NT2/D1 (cell line): ENCODE measurements at regions not wholly inside any gene's neighbourhood (a gene's known extent, or its start where the extent isn't known, plus 50 kb on each side); places are given as distances from the start of the nearest gene placed in this dataset.

Source experiments
- SUZ12 ChIP-seq: IDR thresholded peaks from 2 replicates; pipeline ENCODE4 v1.6.1; 2011; ENCODE audit not compliant: insufficient read length, insufficient read depth; ENCODE audit errors: extremely low read depth
- YY1 ChIP-seq: IDR thresholded peaks from 2 replicates; pipeline ENCODE4 v1.6.1; 2011; ENCODE audit not compliant: insufficient read length, insufficient read depth
- ZNF274 ChIP-seq: IDR thresholded peaks from 2 replicates; pipeline ENCODE4 v1.6.1; 2011; ENCODE audit warnings: mild to moderate bottlenecking, low read depth, low read length

DNA sequence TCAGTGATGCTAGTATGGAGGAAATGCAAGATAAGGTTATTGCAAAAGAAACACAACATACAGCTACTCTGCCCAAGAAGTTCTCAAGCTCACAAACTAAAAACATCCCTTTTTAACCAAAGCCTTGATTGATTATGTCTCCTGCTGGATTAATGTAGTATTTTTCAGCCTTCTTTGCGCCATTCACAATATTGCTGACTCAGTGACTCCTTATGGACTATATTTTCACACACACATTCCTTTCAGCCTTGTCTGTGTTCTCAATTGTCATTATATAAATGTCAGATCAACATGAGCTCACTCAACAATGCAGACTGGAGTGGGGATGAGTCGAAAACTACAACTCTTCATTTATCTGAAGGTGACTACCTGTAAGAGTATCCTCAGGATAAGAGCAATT is 579.3 kb upstream of the CDH8 start:
- TF ChIP-seq ZNF274 (no peak), SUZ12 (no peak), YY1 (no peak)
